Neural cell (in vitro differentiated cells): ENCODE measurements at regions not wholly inside any gene's neighbourhood (a gene's known extent, or its start where the extent isn't known, plus 50 kb on each side); places are given as distances from the start of the nearest gene placed in this dataset.

Experiments
- H2AFZ ChIP-seq: fragments of 200-600, 300-800 bp; sonication (generic), shearing (Covaris generic); 2 replicates; pipeline ENCODE4 v1.6.0; 2014; ENCODE audit warnings: low read depth, mild to moderate bottlenecking, antibody characterized with exemption, low read length, moderate library complexity
- H3F3A ChIP-seq: fragments of 200-600 bp; shearing (Covaris generic); 2 replicates; pipeline ENCODE4 v1.6.1; 2016; ENCODE audit warnings: mild to moderate bottlenecking, moderate library complexity, mixed read lengths, antibody characterized with exemption, low read length; ENCODE audit not compliant: insufficient read depth, poor library complexity, severe bottlenecking
- H3K27ac ChIP-seq: fragments of 200-600, 300-800 bp; sonication (generic), shearing (Covaris generic); 2 replicates; pipeline ENCODE4 v1.5.1; 2014; ENCODE audit warnings: mild to moderate bottlenecking, low read length, moderate library complexity
- H3K27me3 ChIP-seq: fragments of 300-800, 200-600 bp; sonication (generic), shearing (Covaris generic); 2 replicates; pipeline ENCODE4 v1.6.0; 2014; ENCODE audit warnings: mild to moderate bottlenecking, low read depth, low read length, moderate library complexity; ENCODE audit not compliant: insufficient read depth
- H3K36me3 ChIP-seq: fragments of 300-800, 200-600 bp; sonication (generic), shearing (Covaris generic); 2 replicates; pipeline ENCODE4 v1.5.1; 2014; ENCODE audit warnings: mild to moderate bottlenecking, antibody characterized with exemption, low read length, moderate library complexity; ENCODE audit not compliant: insufficient read depth
- H3K4me2 ChIP-seq: fragments of 300-800, 200-600 bp; sonication (generic), shearing (Covaris generic); 2 replicates; pipeline ENCODE4 v1.6.0; 2014; ENCODE audit warnings: mild to moderate bottlenecking, low read length
- H3K4me3 ChIP-seq: fragments of 300-800, 200-600 bp; sonication (generic), shearing (Covaris generic); 2 replicates; pipeline ENCODE4 v1.5.1; 2014; ENCODE audit warnings: mild to moderate bottlenecking, low read length, moderate library complexity
- H3K79me2 ChIP-seq: fragments of 200-600 bp; shearing (Covaris generic); replicated peaks from 2 replicates; pipeline ENCODE4 v1.6.0; 2014; ENCODE audit warnings: mild to moderate bottlenecking, low read length, moderate library complexity; ENCODE audit not compliant: insufficient read depth
- H3K9ac ChIP-seq: fragments of 300-800, 200-600 bp; sonication (generic), shearing (Covaris generic); 2 replicates; pipeline ENCODE4 v1.6.1; 2016; ENCODE audit warnings: mild to moderate bottlenecking, low read length, mixed read lengths
- H3K9me2 ChIP-seq: fragments of 200-600 bp; shearing (Covaris generic); 2 replicates; pipeline ENCODE4 v1.6.1; 2016; ENCODE audit warnings: mild to moderate bottlenecking, low read length, mixed read lengths; ENCODE audit not compliant: insufficient read depth
- H3K9me3 ChIP-seq: fragments of 200-600, 300-800 bp; sonication (generic), shearing (Covaris generic); 2 replicates; pipeline ENCODE4 v1.6.1; 2016; ENCODE audit warnings: mild to moderate bottlenecking, mixed run types, low read length, moderate library complexity, mixed read lengths
- H4K20me1 ChIP-seq: fragments of 200-600 bp; shearing (Covaris generic); 2 replicates; pipeline ENCODE4 v1.6.1; 2016; ENCODE audit warnings: mild to moderate bottlenecking, mixed run types; ENCODE audit not compliant: insufficient read depth
- CTCF ChIP-seq: fragments of 450-650 bp; IDR thresholded peaks from 2 replicates; pipeline ENCODE4 v1.5.1; 2014; ENCODE audit warnings: antibody characterized with exemption, mild to moderate bottlenecking, moderate library complexity; ENCODE audit not compliant: poor library complexity, severe bottlenecking
- EP300 ChIP-seq: fragments of 450-650 bp; conservative IDR thresholded peaks from 2 replicates; pipeline ENCODE4 v1.6.1; 2014; ENCODE audit warnings: antibody characterized with exemption, mild to moderate bottlenecking, moderate library complexity; ENCODE audit not compliant: poor library complexity, severe bottlenecking
- EZH2 ChIP-seq: fragments of 200-600, 300-800 bp; shearing (Covaris generic), sonication (generic); IDR thresholded peaks from 2 replicates; pipeline ENCODE4 v1.6.1; 2014; ENCODE audit warnings: antibody characterized with exemption, low read length, borderline replicate concordance, mild to moderate bottlenecking; ENCODE audit not compliant: insufficient read depth, poor library complexity, severe bottlenecking
- MXI1 ChIP-seq: fragments of 450-650 bp; conservative IDR thresholded peaks from 2 replicates; pipeline ENCODE4 v1.6.1; 2014; ENCODE audit warnings: antibody characterized with exemption, mild to moderate bottlenecking; ENCODE audit not compliant: poor library complexity, severe bottlenecking
- POLR2AphosphoS5 ChIP-seq: IDR thresholded peaks from 2 replicates; pipeline ENCODE4 v1.6.1; 2012
- RAD21 ChIP-seq: fragments of 450-650 bp; conservative IDR thresholded peaks from 2 replicates; pipeline ENCODE4 v1.6.1; 2014; ENCODE audit warnings: antibody characterized with exemption, mild to moderate bottlenecking, moderate library complexity
- SMC3 ChIP-seq: fragments of 450-650 bp; conservative IDR thresholded peaks from 2 replicates; pipeline ENCODE4 v1.6.1; 2014; ENCODE audit warnings: antibody characterized with exemption, mild to moderate bottlenecking, moderate library complexity; ENCODE audit not compliant: poor library complexity
- TAF1 ChIP-seq: IDR thresholded peaks from 2 replicates; pipeline ENCODE4 v1.6.1; 2012; ENCODE audit warnings: low read depth
- TF ChIP-seq, protein P1 (sequence below): IDR thresholded peaks from 2 replicates; pipeline ENCODE4 v1.6.1; 2012; ENCODE audit warnings: borderline replicate concordance

DNA sequence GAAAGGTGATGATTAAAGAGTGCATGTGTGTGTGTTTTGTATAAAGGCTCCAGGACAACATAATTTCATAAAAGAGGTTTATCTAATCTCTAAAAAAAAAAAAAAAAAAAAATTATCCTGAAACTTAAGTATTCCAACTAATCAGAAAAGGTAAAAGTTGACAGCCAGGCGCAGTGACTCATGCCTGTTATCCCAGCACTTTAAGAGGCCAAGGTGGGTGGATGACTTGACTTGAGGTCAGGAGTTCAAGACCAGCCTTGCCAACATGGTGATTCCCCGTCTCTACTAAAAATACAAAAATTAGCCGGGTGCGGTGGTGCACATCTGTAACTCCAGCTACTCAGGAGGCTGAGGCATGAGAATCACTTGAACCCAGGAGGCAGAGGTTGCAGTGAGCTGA lies 632.7 kb upstream of the CHORDC1 start:
- H3K36me3 ChIP-seq, result no peaks in the 10 kb centered on the region
- no peaks in the 10 kb centered on the region for H3K9me3 ChIP-seq
- H3K4me3 ChIP-seq, result no peak overlapping the region
- no peaks in the 10 kb centered on the region for H3K79me2 ChIP-seq
- no peaks in the 10 kb centered on the region for H3F3A ChIP-seq
- TF ChIP-seq SMC3 (no peak), CTCF (no peak), TAF1 (no peak), EP300 (no peak), RAD21 (no peak), POLR2AphosphoS5 (no peak), MXI1 (no peak), EZH2 (no peak)
- TF ChIP-seq, protein P1, sequence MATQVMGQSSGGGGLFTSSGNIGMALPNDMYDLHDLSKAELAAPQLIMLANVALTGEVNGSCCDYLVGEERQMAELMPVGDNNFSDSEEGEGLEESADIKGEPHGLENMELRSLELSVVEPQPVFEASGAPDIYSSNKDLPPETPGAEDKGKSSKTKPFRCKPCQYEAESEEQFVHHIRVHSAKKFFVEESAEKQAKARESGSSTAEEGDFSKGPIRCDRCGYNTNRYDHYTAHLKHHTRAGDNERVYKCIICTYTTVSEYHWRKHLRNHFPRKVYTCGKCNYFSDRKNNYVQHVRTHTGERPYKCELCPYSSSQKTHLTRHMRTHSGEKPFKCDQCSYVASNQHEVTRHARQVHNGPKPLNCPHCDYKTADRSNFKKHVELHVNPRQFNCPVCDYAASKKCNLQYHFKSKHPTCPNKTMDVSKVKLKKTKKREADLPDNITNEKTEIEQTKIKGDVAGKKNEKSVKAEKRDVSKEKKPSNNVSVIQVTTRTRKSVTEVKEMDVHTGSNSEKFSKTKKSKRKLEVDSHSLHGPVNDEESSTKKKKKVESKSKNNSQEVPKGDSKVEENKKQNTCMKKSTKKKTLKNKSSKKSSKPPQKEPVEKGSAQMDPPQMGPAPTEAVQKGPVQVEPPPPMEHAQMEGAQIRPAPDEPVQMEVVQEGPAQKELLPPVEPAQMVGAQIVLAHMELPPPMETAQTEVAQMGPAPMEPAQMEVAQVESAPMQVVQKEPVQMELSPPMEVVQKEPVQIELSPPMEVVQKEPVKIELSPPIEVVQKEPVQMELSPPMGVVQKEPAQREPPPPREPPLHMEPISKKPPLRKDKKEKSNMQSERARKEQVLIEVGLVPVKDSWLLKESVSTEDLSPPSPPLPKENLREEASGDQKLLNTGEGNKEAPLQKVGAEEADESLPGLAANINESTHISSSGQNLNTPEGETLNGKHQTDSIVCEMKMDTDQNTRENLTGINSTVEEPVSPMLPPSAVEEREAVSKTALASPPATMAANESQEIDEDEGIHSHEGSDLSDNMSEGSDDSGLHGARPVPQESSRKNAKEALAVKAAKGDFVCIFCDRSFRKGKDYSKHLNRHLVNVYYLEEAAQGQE, result no peak
- no peak overlapping the region for H3K4me2 ChIP-seq
- H3K27me3 ChIP-seq, result no peaks in the 10 kb centered on the region
- no peak overlapping the region for H2AFZ ChIP-seq
- no peaks in the 10 kb centered on the region for H4K20me1 ChIP-seq
- H3K9me2 ChIP-seq, result no peaks in the 10 kb centered on the region
- no peak overlapping the region for H3K9ac ChIP-seq
- H3K27ac ChIP-seq, result no peak overlapping the region

DNA sequence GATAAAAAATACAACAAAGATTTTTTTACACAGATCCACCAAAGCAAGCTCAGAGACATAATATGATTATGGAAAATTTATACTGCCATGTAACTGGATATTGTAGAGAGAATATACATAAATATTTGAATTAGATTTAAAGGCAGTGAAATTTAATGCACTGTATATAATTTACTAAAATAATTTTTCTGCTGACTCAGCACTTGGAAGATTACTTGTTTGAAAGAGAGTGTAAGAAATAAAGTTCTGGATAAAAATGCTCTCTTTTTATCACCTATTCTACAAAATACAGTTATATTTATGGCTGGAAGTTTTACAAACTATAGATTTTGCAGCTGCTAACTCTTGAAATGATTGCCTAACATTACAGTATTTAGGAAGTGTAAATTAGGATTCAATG lies 628.3 kb upstream of the CHORDC1 start:
- no peaks in the 10 kb centered on the region for H4K20me1 ChIP-seq
- TF ChIP-seq, protein P1, result no peak
- TF ChIP-seq SMC3 (no peak), RAD21 (no peak), POLR2AphosphoS5 (no peak), CTCF (no peak), EP300 (no peak), MXI1 (no peak), TAF1 (no peak)
- no peaks in the 10 kb centered on the region for H3K79me2 ChIP-seq
- no peak overlapping the region for H3K4me3 ChIP-seq
- H3K9me2 ChIP-seq, result no peaks in the 10 kb centered on the region
- H3F3A ChIP-seq, result no peaks in the 10 kb centered on the region
- H3K4me2 ChIP-seq, result no peak overlapping the region
- no peaks in the 10 kb centered on the region for H3K36me3 ChIP-seq
- H3K9me3 ChIP-seq, result no peaks in the 10 kb centered on the region
- H2AFZ ChIP-seq, result no peak overlapping the region
- H3K27me3 ChIP-seq, result no peaks in the 10 kb centered on the region
- no peak overlapping the region for H3K27ac ChIP-seq
- no peak overlapping the region for H3K9ac ChIP-seq
